ENCODE measurements at regions not wholly inside any gene's neighbourhood (a gene's known extent, or its start where the extent isn't known, plus 50 kb on each side); places are given as distances from the start of the nearest gene placed in this dataset.
A peak's percentile ranks its signal among the peaks of the same experiment; 100 is the strongest.
"Not testable (repeated sequence)": the region's sequence is repeated elsewhere in the genome, so short reads cannot be mapped to it uniquely, and the experiment has no call there.

GRCh38 chr13:65302691-65303090 lies 1927.4 kb downstream of the PCDH9 start:
- DNase-seq (ENCODE audit: low read depth), result no peak

GRCh38 chr13:65301506-65301905 lies 1928.6 kb downstream of the PCDH9 start:
- DNase-seq (ENCODE audit: low read depth), result no peak

GRCh38 chr13:65300220-65300619 lies 1929.9 kb downstream of the PCDH9 start:
- DNase-seq (ENCODE audit: low read depth), result no peak

DNA sequence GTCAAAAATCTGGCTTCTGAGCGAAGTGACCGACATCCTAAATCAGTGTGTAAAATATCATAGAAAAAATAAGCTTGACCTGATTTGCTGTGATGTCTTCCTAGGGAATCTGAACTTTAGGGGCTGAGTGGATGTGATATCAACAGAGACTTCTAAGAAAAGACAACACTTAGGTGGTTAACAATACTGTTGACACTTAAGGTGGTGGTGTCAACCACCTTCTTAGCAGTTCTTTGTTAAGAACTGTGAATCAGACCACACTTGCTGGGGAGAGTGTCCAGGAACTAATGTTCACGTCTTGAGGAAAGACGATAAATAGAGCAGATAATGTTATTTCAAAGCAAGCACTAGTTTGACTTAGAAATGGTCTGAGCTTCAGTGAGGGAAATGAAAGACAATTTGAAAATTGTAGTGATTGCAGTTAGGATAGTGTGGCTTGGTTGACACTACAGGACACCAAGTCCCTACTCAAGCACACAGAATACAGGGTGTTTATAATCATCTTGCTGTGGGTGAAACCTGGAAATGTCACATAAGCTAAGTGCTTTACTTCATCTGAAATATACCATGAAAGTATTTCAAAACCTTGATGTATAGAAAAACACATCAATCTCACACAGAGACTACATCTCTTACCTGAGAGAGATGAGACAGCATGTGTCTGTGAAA lies 1936.5 kb downstream of the PCDH9 start:
- no peak for DNase-seq (ENCODE audit: low read depth)

GRCh38 chr13:65292488-65292901 lies 1937.6 kb downstream of the PCDH9 start:
- peak; percentile 22 for DNase-seq (ENCODE audit: low read depth)

DNA sequence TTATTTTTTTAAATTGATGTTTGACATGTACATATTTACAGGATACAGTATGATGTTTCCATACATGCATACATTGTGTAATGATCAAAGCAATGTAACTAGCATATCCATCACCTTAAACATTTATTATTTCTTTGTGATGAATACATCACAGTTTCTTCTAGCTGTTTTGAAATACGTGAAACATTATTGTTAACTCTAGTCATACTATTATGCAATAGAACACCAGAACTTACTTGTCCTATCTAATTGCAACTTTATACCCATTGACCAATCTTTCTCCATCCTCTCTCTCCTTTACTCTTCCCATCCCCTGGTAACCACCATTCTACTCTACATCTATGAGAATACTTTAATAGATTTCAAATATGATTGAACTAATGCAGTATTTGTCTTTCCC lies 1942.7 kb downstream of the PCDH9 start:
- no peak for DNase-seq (ENCODE audit: low read depth)

DNA sequence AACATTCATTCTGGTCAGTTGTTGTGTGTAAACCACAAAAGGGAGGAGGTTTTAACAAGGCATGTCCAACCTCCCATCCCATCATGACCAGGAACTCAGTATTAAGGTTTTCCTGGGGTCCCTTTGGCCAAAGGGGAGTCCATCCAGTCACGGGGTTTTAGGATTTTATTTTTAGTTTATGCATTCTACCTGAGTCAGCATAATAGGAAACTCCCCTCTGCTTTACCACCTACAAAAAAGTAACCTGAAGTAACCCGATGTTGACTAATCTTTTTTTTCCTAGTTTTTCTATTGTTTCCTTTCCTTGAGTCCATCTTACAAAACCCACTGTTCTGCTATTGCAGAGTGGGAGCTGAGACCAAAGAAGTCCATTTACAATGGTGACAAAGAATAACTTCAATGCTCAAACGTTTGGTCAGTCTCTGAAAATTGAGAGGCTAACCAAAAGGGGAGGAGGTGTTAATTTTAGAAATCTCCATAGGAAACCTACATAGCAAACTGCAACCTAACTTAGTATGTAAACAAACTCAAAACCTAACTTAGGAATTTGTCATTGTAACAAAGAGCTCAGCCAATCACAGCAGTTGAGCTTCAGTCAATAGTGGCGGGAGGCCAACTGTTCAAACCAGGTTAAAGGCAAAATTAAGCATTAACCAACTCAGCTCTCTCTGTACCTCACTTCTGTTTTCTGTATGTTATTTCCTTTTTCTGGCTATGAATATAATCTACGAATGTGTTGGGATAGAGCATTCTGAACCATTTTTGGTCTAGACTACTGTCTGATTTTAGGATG lies 1954.1 kb downstream of the PCDH9 start:
- DNase-seq (ENCODE audit: low read depth), result no peak

GRCh38 chr13:65275108-65275507 lies 1955.0 kb downstream of the PCDH9 start:
- DNase-seq (ENCODE audit: low read depth), result no peak

DNA sequence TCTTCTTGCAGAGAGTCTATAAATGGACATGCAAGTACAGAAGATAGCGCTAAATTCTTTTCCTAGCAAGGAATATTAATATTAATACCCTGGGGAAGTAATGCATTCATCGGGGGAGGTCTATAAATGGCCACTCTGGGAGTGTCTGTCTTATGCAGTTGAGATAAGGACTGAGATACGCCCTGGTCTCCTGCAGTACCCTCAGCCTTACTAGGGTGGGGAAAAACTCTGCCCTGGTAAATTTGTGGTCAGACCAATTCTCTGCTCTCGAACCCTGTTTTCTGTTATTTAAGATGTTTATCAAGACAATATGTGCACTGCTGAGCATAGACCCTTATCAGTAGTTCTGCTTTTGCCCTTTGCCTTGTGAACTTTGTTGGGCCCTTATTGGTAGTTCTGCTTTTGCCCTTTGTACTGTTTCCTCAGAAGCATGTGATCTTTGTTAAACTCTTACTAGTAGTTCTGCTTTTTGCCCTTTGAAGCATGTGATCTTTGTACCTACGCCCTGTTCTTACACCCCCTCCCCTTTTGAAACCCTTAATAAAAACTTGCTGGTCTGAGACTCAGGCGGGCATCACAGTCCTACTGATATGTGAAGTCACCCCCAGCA lies 1956.2 kb downstream of the PCDH9 start:
- DNase-seq (ENCODE audit: low read depth), result not testable (repeated sequence)

- DNase-seq (ENCODE audit: low read depth), result no peak
Observed at GRCh38 chr13:65268009-65268408, 1962.1 kb downstream of the PCDH9 start.

GRCh38 chr13:65265988-65266387 lies 1964.1 kb downstream of the PCDH9 start:
- DNase-seq (ENCODE audit: low read depth), result no peak

GRCh38 chr13:65264066-65264465 lies 1966.1 kb downstream of the PCDH9 start:
- no peak for DNase-seq (ENCODE audit: low read depth)

DNA sequence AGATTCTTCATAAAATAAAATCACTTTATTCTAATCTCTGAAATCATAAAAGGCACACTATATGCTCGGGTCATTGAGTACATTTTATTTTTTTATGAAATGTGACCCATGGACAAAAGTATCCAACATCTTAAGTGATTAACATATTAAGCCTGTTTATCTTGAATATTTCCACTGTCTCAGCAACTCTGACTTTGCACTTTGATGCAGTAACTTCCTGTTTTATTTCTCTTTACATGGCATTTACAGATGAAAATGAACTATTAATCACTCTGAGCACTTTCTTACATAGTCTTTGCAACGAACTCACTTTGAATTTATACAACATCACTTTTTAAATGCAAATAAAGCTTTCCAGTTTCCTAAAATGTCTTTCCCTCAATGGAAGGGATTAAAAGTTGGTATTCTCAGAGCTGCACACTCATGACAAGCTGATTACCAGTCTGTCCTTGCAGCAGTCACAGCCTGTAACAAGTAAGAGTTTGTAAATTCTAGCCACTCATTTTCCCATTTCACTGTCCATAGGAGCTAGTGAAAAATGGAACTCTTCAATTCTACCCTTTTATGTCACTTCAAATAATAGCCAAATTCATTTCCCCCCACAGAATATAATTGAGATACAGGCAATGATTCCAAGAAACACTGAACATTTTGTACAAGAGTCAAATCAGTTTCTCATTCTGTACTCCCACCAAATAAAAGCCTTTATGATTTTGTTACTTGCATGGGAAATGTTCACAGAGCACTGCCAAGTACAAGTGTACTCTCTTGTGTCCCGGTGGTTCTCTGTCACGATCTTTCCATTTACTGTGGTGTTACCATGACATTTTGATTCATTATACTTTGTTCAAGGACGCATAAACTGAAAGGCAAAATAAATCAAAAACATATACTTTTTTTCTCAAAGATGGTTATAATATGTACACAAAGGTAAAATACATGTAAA lies 1968.9 kb downstream of the PCDH9 start:
- DNase-seq (ENCODE audit: low read depth), result no peak

GRCh38 chr13:65240773-65241172 lies 1989.4 kb downstream of the PCDH9 start:
- DNase-seq (ENCODE audit: low read depth), result no peak

DNA sequence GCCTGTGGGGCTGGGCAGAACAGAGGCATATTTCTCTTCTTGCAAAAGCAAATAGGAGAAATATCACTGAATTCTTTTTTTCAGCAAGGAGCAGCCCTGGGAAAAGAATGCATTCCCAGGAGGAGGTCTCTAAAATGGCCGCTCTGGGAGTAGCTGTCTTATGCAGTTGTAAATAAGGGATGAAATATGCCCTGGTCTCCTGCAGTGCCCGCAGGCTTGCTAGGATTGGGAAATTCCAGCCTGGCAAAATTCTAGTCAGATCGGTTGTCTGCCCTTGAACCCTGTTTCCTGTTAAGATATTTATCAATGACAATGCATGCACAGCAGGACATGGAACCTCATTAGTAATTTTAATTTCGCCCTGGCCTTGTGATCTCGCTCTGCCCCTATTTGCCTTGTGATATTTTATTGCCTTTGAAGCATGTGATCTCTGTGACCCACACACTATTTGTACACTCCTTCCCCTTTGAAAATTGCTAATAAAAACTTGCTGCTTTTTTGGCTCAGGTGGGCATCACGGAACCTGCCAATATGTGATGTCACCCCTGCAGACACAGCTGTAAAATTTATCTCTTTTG lies 1993.2 kb downstream of the PCDH9 start:
- DNase-seq (ENCODE audit: low read depth), result no peak

- DNase-seq (ENCODE audit: low read depth), result no peak
Observed at GRCh38 chr13:65217471-65217995, 2012.6 kb downstream of the PCDH9 start.

GRCh38 chr13:65202845-65203244 lies 2027.3 kb downstream of the PCDH9 start:
- DNase-seq (ENCODE audit: low read depth), result not testable (repeated sequence)

- no peak for DNase-seq (ENCODE audit: low read depth)
Observed at GRCh38 chr13:65188721-65189120, 2041.4 kb downstream of the PCDH9 start.

DNA sequence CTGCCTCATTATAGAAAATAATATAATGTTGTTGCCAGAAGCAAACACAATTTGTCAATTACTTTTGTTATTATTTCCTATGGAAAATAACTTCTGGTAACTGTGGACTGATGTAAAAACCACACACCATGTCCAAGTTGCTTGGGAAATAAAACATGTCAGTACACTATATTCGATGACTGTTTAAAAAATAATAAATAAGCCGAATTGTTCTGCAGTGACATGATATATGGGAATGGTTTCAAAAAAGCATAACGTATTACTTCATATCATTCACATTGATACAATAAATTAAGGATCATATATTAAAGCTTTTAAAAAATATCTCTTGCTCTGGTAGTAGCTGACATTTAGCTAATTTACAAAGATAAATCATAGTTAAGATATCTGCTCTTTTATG lies 2062.1 kb downstream of the PCDH9 start:
- DNase-seq (ENCODE audit: low read depth), result no peak

GRCh38 chr13:65166675-65167074 lies 2063.5 kb downstream of the PCDH9 start:
- DNase-seq (ENCODE audit: low read depth), result no peak

DNA sequence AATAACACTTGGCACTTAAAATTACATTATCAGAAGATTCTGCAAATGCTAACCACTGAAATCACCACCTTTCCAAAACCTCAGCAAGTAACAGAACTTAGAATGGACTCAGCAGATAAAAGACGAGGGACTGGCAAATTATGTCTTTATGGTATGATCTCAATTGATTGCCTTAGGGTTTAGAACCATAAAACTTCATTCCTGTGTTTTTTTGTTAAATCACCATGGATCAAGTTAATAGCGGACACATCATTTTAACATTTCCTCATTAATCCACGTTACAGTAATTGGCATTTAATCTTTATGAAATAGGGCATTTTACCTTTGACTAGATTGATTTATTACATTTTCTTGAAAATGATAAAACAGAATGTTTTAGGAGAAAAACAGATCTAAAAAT lies 2070.3 kb downstream of the PCDH9 start:
- no peak for DNase-seq (ENCODE audit: low read depth)
